Spleen (tissue), 11 donors: ENCODE measurements at regions not wholly inside any gene's neighbourhood (a gene's known extent, or its start where the extent isn't known, plus 50 kb on each side); places are given as distances from the start of the nearest gene placed in this dataset.

ENCODE experiments used
- DNase-seq: peaks from one replicate; pipeline ENCODE4 v3.0.0-alpha.2; 2020
- H3K27ac ChIP-seq, 8 donors: fragments of 200-600 bp; sonication (generic) in 7 of 8; 1 replicate in 4 of 8; 2 replicates in 4 of 8; pipeline versions ENCODE4 v1.5.0 to v1.8.0; 2016 to 2021; ENCODE audit warnings: inconsistent platforms in 4 of 8, mild to moderate bottlenecking in 4 of 8, moderate library complexity in 1 of 8
- H3K27me3 ChIP-seq, 7 donors: fragments of 200-600 bp; sonication (generic) in 6 of 7; replicated peaks in 1 of 7; 1 replicate in 4 of 7; 2 replicates in 3 of 7; pipeline versions ENCODE4 v1.5.0 to v1.8.0; 2016 to 2021; ENCODE audit warnings: inconsistent platforms in 3 of 7, mild to moderate bottlenecking in 1 of 7
- H3K36me3 ChIP-seq, 6 donors: fragments of 200-600 bp; sonication (generic) in 5 of 6; 1 replicate in 4 of 6; 2 replicates in 2 of 6; pipeline versions ENCODE4 v1.5.0 to v1.8.0; 2016 to 2021; ENCODE audit warnings: inconsistent platforms in 2 of 6
- H3K4me1 ChIP-seq, 6 donors: fragments of 200-600 bp; sonication (generic) in 5 of 6; 1 replicate in 3 of 6; 2 replicates in 3 of 6; pipeline versions ENCODE4 v1.5.0 to v1.8.0; 2016 to 2021; ENCODE audit warnings: inconsistent platforms in 3 of 6
- H3K4me3 ChIP-seq, 8 donors: fragments of 200-600 bp; sonication (generic) in 7 of 8; 1 replicate in 4 of 8; 2 replicates in 4 of 8; pipeline versions ENCODE4 v1.5.0 to v1.8.0; 2016 to 2021; ENCODE audit warnings: inconsistent platforms in 4 of 8, mild to moderate bottlenecking in 4 of 8, moderate library complexity in 2 of 8
- H3K9me3 ChIP-seq, 8 donors: fragments of 200-600 bp; sonication (generic) in 7 of 8; 1 replicate in 4 of 8; 2 replicates in 4 of 8; pipeline versions ENCODE4 v1.5.0 to v1.8.0; 2016 to 2021; ENCODE audit warnings: inconsistent platforms in 4 of 8
- CTCF ChIP-seq, 11 experiments: fragments of 200-600 bp in 7 of 11; fragments of 450-650 bp in 4 of 11; sonication (generic) in 4 of 11; IDR thresholded peaks in 8 of 11; conservative IDR thresholded peaks in 3 of 11; 1 replicate in 7 of 11; 2 replicates in 4 of 11; pipeline versions ENCODE4 v1.4.0 to v1.8.0; 2016 to 2021; ENCODE audit warnings: antibody characterized with exemption in 11 of 11, inconsistent platforms in 4 of 11, mild to moderate bottlenecking in 1 of 11
- POLR2A ChIP-seq, 3 donors: fragments of 450-650 bp; IDR thresholded peaks; one replicate each; pipeline ENCODE4 v1.5.1; 2017; ENCODE audit warnings: antibody characterized with exemption in 3 of 3, mild to moderate bottlenecking in 1 of 3
- POLR2AphosphoS5 ChIP-seq, 3 donors: sonication (generic); formaldehyde crosslinking; IDR thresholded peaks; one replicate each; pipeline ENCODE4 v1.5.1; 2017; ENCODE audit warnings: antibody characterized with exemption in 3 of 3
- WGBS, 5 donors: extraction: QIAGEN DNeasy Blood & Tissue Kit in 3 of 5; methylation state at CpG; one replicate each; pipeline versions ENCODE4 v1.1.5 to v1.1.7; 2013 to 2018; 5-methylcytosine and 5-hydroxymethylcytosine counted together
- intact Hi-C: fragments of 100-400 bp; cut with DNase I; formaldehyde crosslinking; loops from one replicate; pipeline ENCODE4 v1.15.0; 2023; ENCODE audit warnings: low total_unique reads
- donor health status: healthy with polysubstance abuse.
- donor health status: DM: no; HTN: no; CAD: no; lungs with moderate emphysema.
- donor health status: DM: no; HTN: no; CAD: no.
- donor health status: Bipolar disorder and iron deficiency.
- donor health status: healthy.
- donor health status: DM: no; HTN: no; CAD: no.
- donor health status: DM: yes; HTN: yes; CAD: no.

- 85 to 93% (median 89%) methylated on average over 3 of the region's 3 CpGs for WGBS, 5 donors
Measured at GRCh38 chr15:48012191-48012590, 108.6 kb upstream of the SLC24A5 start.

GRCh38 chr15:48016865-48017264, 103.9 kb upstream of the SLC24A5 start:
- no peaks in the 10 kb centered on the region for H3K27me3 ChIP-seq
- H3K4me3 ChIP-seq: no peak overlapping the region
- DNase-seq: no peak
- TF ChIP-seq CTCF (IDR thresholded peaks at IDR 0.05 in 8 of 11, conservative IDR thresholded peaks at IDR 0.05 in 3 of 11): no peak
- no peak for TF ChIP-seq POLR2A (IDR thresholded peaks at IDR 0.05)
- TF ChIP-seq POLR2AphosphoS5 (IDR thresholded peaks at IDR 0.05): no peak
- intact Hi-C loops: no loop called here
- no peak overlapping the region for H3K27ac ChIP-seq
- H3K9me3 ChIP-seq: no peaks in the 10 kb centered on the region
- no peaks in the 10 kb centered on the region for H3K4me1 ChIP-seq
- H3K36me3 ChIP-seq: no peaks in the 10 kb centered on the region
- 91 to 96% (median 94%) methylated on average over 3 of the region's 3 CpGs for WGBS, 5 donors

More at GRCh38 chr15:48012191-48012590, 108.6 kb upstream of the SLC24A5 start:
- H3K4me3 ChIP-seq: no peak overlapping the region
- TF ChIP-seq CTCF (IDR thresholded peaks at IDR 0.05 in 8 of 11, conservative IDR thresholded peaks at IDR 0.05 in 3 of 11) (no peak), POLR2AphosphoS5 (IDR thresholded peaks at IDR 0.05) (no peak), POLR2A (IDR thresholded peaks at IDR 0.05) (no peak)
- no peak for DNase-seq
- H3K4me1 ChIP-seq: no peaks in the 10 kb centered on the region
- H3K36me3 ChIP-seq: no peaks in the 10 kb centered on the region
- H3K9me3 ChIP-seq: no peaks in the 10 kb centered on the region
- H3K27me3 ChIP-seq: no peaks in the 10 kb centered on the region
- no peak overlapping the region for H3K27ac ChIP-seq
- intact Hi-C loops: no loop called here

- no peaks in the 10 kb centered on the region for H3K36me3 ChIP-seq
- TF ChIP-seq CTCF (IDR thresholded peaks at IDR 0.05 in 8 of 11, conservative IDR thresholded peaks at IDR 0.05 in 3 of 11) (no peak), POLR2A (IDR thresholded peaks at IDR 0.05) (no peak), POLR2AphosphoS5 (IDR thresholded peaks at IDR 0.05) (no peak)
- no peaks in the 10 kb centered on the region for H3K9me3 ChIP-seq
- intact Hi-C loops: no loop called here
- no peak overlapping the region for H3K27ac ChIP-seq
- WGBS, 5 donors: 67 to 91% (median 86%) methylated on average over 3 of the region's 3 CpGs
- H3K27me3 ChIP-seq: no peaks in the 10 kb centered on the region
- H3K4me3 ChIP-seq: no peak overlapping the region
- H3K4me1 ChIP-seq: no peaks in the 10 kb centered on the region
- no peak for DNase-seq
Measured at GRCh38 chr15:48017747-48018146, 103.0 kb upstream of the SLC24A5 start.

- intact Hi-C loops: no loop called here
- H3K4me1 ChIP-seq: no peaks in the 10 kb centered on the region
- H3K27ac ChIP-seq: no peak overlapping the region
- no peak overlapping the region for H3K4me3 ChIP-seq
- no peak for DNase-seq
- no peaks in the 10 kb centered on the region for H3K9me3 ChIP-seq
- TF ChIP-seq POLR2A (IDR thresholded peaks at IDR 0.05): no peak
- TF ChIP-seq POLR2AphosphoS5 (IDR thresholded peaks at IDR 0.05): no peak
- no peak for TF ChIP-seq CTCF (IDR thresholded peaks at IDR 0.05 in 8 of 11, conservative IDR thresholded peaks at IDR 0.05 in 3 of 11)
- no peaks in the 10 kb centered on the region for H3K27me3 ChIP-seq
- 38 to 51% (median 43%) methylated on average over 6 of the region's 6 CpGs for WGBS, 5 donors
- H3K36me3 ChIP-seq: no peaks in the 10 kb centered on the region
Measured at GRCh38 chr15:48020166-48020565, 100.6 kb upstream of the SLC24A5 start.
